ENCODE measurements at regions not wholly inside any gene's neighbourhood (a gene's known extent, or its start where the extent isn't known, plus 50 kb on each side); places are given as distances from the start of the nearest gene placed in this dataset.

- TF ChIP-seq POLR2A (IDR thresholded peaks at IDR 0.05; ENCODE audit: low read length), result no peak
- no peak for TF ChIP-seq GATA1 (IDR thresholded peaks at IDR 0.05; ENCODE audit: low read depth, low read length)
Observed at GRCh38 chr4:141812158-141812557, 175.8 kb downstream of the IL15 start.
